ENCODE measurements at regions not wholly inside any gene's neighbourhood (a gene's known extent, or its start where the extent isn't known, plus 50 kb on each side); places are given as distances from the start of the nearest gene placed in this dataset.
A peak's percentile ranks its signal among the peaks of the same experiment; 100 is the strongest.

DNA sequence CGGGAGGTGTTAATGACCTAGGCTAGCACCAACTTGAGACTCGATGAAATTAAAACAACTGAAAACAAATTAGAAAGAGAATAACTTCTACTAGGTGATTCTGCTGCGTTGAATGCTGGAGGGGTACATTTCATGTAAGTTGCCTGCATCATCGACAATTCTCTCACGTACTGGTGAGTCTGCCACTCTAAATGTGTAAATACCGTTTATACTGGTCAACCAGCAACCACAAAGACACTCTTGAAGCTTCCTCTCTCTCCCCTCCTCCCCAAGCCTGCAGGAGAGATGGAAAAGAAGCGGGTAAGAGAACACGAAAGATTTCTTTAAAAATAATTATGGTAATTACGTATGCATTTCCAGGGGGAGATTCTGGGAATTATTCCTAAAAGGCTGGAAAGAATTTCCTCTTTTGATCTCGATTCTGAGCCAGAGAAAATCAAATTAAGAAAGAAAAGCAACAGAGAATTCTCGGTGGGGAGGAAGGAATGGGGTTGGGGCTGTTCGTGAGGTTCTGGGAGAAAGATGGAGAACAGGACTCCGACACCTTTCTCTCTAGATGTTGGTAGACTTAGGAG lies 68.6 kb upstream of the MRTFB start:
- no peak overlapping the region for H3K27ac ChIP-seq (ENCODE audit: low read depth in 1 of 2, low read length in 2 of 2)
- H3K27ac Mint-ChIP-seq = no peak overlapping the region

DNA sequence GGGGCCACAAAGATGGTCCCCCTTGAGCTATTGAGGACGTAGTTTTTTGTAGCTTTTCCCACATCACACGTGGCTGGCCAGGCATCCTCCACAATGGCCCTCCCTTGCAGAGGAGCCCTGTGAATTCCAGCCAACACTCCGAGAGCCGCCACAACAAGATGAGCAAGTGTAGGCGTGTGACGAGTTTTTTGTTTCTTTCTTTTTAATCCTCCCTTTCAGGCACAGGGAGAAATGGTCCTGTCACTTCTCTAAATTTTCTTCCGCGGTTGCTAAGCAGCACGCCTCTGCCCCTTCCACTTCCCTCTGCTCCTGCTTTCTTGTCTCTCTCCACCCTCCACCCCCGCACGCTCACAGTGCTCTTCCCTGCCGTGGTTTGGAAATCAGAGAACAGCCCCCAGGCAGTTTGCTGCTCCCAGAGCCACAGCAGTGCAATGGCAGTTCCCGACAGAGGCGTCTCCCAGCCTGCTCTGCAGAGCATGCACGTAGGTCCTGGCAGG lies 68.0 kb upstream of the MRTFB start:
- no peaks in the 10 kb centered on the region for H3K9me3 ChIP-seq (ENCODE audit: control insufficient read depth in 1 of 2, insufficient read depth in 1 of 2, low read length in 2 of 2)
- no peak overlapping the region for H3K27ac ChIP-seq (ENCODE audit: low read depth in 1 of 2, low read length in 2 of 2)
- intact Hi-C loops (cut with DNase I, micrococcal nuclease) = no loop called here
- peak in 2 of 14 experiments; percentile 11 to 17 for DNase-seq
- H3K27me3 Mint-ChIP-seq = peaks cover 12% of the 10 kb centered on the region
- peaks cover 6% of the 10 kb centered on the region for H3K4me1 ChIP-seq (ENCODE audit: insufficient read depth, low read length)
- peaks cover 22% of the 10 kb centered on the region for H3K4me1 Mint-ChIP-seq (ENCODE audit: low read depth)
- H3K9me3 Mint-ChIP-seq = no peaks in the 10 kb centered on the region
- CTCF ChIA-PET = no interaction called here
- TF ChIP-seq, protein P1, sequence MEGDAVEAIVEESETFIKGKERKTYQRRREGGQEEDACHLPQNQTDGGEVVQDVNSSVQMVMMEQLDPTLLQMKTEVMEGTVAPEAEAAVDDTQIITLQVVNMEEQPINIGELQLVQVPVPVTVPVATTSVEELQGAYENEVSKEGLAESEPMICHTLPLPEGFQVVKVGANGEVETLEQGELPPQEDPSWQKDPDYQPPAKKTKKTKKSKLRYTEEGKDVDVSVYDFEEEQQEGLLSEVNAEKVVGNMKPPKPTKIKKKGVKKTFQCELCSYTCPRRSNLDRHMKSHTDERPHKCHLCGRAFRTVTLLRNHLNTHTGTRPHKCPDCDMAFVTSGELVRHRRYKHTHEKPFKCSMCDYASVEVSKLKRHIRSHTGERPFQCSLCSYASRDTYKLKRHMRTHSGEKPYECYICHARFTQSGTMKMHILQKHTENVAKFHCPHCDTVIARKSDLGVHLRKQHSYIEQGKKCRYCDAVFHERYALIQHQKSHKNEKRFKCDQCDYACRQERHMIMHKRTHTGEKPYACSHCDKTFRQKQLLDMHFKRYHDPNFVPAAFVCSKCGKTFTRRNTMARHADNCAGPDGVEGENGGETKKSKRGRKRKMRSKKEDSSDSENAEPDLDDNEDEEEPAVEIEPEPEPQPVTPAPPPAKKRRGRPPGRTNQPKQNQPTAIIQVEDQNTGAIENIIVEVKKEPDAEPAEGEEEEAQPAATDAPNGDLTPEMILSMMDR (IDR thresholded peaks at IDR 0.05) = no peak
- ATAC-seq (ENCODE audit: poor library complexity) = no peak
- H3K36me3 ChIP-seq (ENCODE audit: insufficient read depth, low read length) = no peaks in the 10 kb centered on the region
- H3K27ac Mint-ChIP-seq = no peak overlapping the region
- H3K4me3 Mint-ChIP-seq = no peak overlapping the region
- H3K36me3 Mint-ChIP-seq (ENCODE audit: low read depth) = no peaks in the 10 kb centered on the region
- H3K27me3 ChIP-seq (ENCODE audit: control insufficient read depth in 1 of 2, insufficient read depth in 2 of 2, low read length in 2 of 2) = no peaks in the 10 kb centered on the region
- no peak overlapping the region for H3K4me3 ChIP-seq (ENCODE audit: low read length)
- POLR2A ChIA-PET = no interaction called here

More for the DNA sequence above, 68.6 kb upstream of the MRTFB start:
- ChIA-PET POLR2A (no interaction called here), CTCF (no interaction called here)
- DNase-seq (no peak), ATAC-seq (ENCODE audit: poor library complexity) (no peak)
- TF ChIP-seq, protein P1 (IDR thresholded peaks at IDR 0.05) = no peak
- Histone ChIP-seq H3K4me1 (ENCODE audit: insufficient read depth, low read length) (peaks cover 11% of the 10 kb centered on the region), H3K36me3 (ENCODE audit: insufficient read depth, low read length) (no peaks in the 10 kb centered on the region), H3K27me3 (ENCODE audit: control insufficient read depth in 1 of 2, insufficient read depth in 2 of 2, low read length in 2 of 2) (no peaks in the 10 kb centered on the region), H3K9me3 (ENCODE audit: control insufficient read depth in 1 of 2, insufficient read depth in 1 of 2, low read length in 2 of 2) (no peaks in the 10 kb centered on the region), H3K4me3 (ENCODE audit: low read length) (no peak overlapping the region)
- Mint-ChIP-seq H3K4me3 (no peak overlapping the region), H3K36me3 (ENCODE audit: low read depth) (no peaks in the 10 kb centered on the region), H3K4me1 (ENCODE audit: low read depth) (peaks cover 27% of the 10 kb centered on the region), H3K27me3 (peaks cover 12% of the 10 kb centered on the region), H3K9me3 (no peaks in the 10 kb centered on the region)
- intact Hi-C loops (cut with DNase I, micrococcal nuclease) = no loop called here

DNA sequence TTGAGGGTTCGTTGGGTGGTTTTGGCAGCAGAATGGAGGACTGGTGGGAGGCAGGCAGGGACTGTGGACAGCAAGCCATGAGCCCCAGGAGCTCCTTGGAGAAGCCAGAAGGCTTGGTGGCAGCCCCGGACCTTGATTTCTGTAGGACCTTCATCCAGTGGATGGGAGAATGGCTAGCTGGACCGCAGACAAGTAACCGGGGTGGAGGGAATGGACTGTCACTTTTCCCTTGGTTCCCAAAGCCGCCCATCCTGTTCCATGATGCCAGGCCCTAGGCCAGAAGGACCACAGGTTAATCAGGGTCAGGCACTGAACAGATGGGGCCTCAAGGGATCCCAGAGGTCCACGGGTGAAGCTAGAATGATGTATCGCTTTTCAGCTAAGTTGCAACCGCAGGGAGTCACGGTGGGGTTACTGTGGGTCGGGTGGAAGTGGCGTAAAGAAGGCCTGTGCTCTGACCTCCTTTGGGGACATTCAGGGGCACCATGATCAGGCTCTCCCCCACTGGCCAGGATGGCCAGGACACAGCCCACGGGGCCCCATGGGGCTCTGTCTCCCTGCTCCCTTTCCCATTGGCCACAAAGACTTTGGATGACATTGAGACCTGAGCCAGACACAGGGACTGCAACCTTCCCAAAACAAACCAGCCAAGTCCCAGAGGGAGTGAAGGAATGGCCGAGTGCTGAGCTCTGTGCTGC lies 66.9 kb upstream of the MRTFB start:
- POLR2A ChIA-PET = no interaction called here
- TF ChIP-seq, protein P1 (IDR thresholded peaks at IDR 0.05) = no peak
- H3K4me3 Mint-ChIP-seq = no peak overlapping the region
- ATAC-seq (ENCODE audit: poor library complexity) = no peak
- no peaks in the 10 kb centered on the region for H3K36me3 Mint-ChIP-seq (ENCODE audit: low read depth)
- Histone ChIP-seq H3K36me3 (ENCODE audit: insufficient read depth, low read length) (no peaks in the 10 kb centered on the region), H3K9me3 (ENCODE audit: control insufficient read depth in 1 of 2, insufficient read depth in 1 of 2, low read length in 2 of 2) (no peaks in the 10 kb centered on the region), H3K4me1 (ENCODE audit: insufficient read depth, low read length) (peaks cover 4% of the 10 kb centered on the region), H3K27me3 (ENCODE audit: control insufficient read depth in 1 of 2, insufficient read depth in 2 of 2, low read length in 2 of 2) (no peaks in the 10 kb centered on the region), H3K27ac (ENCODE audit: low read depth in 1 of 2, low read length in 2 of 2) (no peak overlapping the region), H3K4me3 (ENCODE audit: low read length) (no peak overlapping the region)
- H3K27ac Mint-ChIP-seq = no peak overlapping the region
- DNase-seq = no peak
- intact Hi-C loops (cut with DNase I, micrococcal nuclease) = no loop called here
- H3K9me3 Mint-ChIP-seq = no peaks in the 10 kb centered on the region
- peaks cover 12% of the 10 kb centered on the region for H3K27me3 Mint-ChIP-seq
- CTCF ChIA-PET = no interaction called here
- H3K4me1 Mint-ChIP-seq (ENCODE audit: low read depth) = peaks cover 19% of the 10 kb centered on the region
